ENCODE measurements at regions not wholly inside any gene's neighbourhood (a gene's known extent, or its start where the extent isn't known, plus 50 kb on each side); places are given as distances from the start of the nearest gene placed in this dataset.

DNA sequence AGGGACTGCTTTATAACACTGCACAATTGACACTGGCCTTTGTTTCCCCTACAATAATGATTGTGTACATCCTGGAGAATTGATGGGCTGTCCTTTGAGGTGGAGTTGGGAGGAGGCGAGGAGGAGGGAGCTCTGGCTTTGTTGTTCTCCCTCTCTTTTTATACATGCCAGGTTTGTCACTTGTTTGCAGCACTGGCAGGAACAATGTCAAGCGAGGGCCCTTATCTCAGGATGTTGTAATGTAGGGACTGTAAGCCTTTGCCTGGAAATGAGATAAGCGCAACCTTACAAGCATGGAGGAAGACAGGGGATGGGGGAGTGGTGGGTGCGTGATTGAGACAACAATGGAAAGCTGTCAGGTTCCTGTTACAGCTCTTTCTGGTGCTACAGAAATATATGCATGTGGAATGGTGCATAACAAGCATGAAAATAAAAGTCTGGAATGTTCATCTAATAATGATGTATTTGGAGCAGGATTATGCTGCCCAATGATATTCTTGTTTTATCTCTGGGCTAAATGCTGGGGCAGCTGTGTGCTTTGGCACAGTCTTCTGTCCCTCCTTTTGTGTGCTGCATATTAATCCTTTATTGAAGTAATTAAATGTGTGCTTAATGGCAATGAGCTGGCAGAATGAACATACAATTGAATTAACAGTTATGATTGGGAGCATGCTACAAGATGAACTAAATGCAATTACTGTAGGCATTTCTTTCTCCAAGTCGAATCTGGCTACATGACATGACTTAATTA is 294.4 kb downstream of the GPAT3 start:
- Histone ChIP-seq H3K9me3 (no peaks in the 10 kb centered on the region), H3K36me3 (no peaks in the 10 kb centered on the region), H3K27ac (no peak overlapping the region), H3K27me3 (no peaks in the 10 kb centered on the region), H3K4me3 (no peak overlapping the region), H3K4me1 (no peaks in the 10 kb centered on the region)
- intact Hi-C loops (cut with DNase I) = no loop called here
- TF ChIP-seq, protein P1, sequence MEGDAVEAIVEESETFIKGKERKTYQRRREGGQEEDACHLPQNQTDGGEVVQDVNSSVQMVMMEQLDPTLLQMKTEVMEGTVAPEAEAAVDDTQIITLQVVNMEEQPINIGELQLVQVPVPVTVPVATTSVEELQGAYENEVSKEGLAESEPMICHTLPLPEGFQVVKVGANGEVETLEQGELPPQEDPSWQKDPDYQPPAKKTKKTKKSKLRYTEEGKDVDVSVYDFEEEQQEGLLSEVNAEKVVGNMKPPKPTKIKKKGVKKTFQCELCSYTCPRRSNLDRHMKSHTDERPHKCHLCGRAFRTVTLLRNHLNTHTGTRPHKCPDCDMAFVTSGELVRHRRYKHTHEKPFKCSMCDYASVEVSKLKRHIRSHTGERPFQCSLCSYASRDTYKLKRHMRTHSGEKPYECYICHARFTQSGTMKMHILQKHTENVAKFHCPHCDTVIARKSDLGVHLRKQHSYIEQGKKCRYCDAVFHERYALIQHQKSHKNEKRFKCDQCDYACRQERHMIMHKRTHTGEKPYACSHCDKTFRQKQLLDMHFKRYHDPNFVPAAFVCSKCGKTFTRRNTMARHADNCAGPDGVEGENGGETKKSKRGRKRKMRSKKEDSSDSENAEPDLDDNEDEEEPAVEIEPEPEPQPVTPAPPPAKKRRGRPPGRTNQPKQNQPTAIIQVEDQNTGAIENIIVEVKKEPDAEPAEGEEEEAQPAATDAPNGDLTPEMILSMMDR (IDR thresholded peaks at IDR 0.05) = no peak
- TF ChIP-seq POLR2A (IDR thresholded peaks at IDR 0.05) = no peak
- TF ChIP-seq POLR2AphosphoS5 (IDR thresholded peaks at IDR 0.05; ENCODE audit: insufficient read depth in 1 of 2, low read depth in 1 of 2) = no peak
- no peak for DNase-seq (ENCODE audit: extremely low spot score in 2 of 2)

DNA sequence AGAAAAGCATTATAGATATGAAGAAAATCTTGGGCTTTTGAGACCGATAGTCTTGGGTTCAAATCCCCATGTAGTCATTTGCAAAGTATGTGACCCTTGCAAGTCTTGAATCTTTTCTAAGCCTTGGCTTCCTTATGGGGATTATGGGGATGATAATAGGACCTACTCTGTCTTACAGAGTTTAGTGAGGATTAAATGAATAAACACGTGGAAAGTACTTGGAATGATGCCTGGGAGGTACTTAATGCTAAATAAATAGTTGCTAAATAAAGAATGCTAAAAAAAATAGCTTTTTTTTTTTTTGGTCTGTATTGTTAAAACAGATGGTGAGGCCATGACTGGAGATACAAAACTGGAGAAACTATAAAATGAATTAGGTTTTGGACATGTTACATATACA is 292.7 kb downstream of the GPAT3 start:
- no peak overlapping the region for H3K27ac ChIP-seq
- H3K36me3 ChIP-seq = no peaks in the 10 kb centered on the region
- no peak overlapping the region for H3K4me3 ChIP-seq
- no peaks in the 10 kb centered on the region for H3K27me3 ChIP-seq
- DNase-seq (ENCODE audit: extremely low spot score in 2 of 2) = no peak
- H3K9me3 ChIP-seq = no peaks in the 10 kb centered on the region
- intact Hi-C loops (cut with DNase I) = no loop called here
- TF ChIP-seq POLR2A (IDR thresholded peaks at IDR 0.05) = no peak
- H3K4me1 ChIP-seq = no peaks in the 10 kb centered on the region

DNA sequence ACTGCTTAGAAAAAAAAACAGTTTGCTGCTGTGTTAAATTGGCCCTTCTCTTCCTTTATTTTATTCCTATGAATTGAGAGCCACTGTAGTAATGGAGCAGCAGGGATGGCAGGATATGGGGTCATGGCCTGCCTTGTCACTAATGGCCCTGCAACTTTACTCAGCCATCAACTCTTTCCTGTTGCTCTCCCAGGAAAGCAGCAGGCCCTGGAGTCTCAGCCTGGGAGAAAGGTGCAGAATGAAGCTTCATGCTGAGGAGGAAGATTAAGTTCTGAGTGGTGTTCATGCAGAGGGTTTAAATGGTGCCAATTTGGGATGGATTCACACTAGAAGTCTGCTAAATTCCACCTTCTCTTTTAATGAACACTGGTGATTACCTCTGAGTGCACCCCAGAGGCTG is 285.6 kb downstream of the GPAT3 start:
- intact Hi-C loops (cut with DNase I) = no loop called here
- Histone ChIP-seq H3K27me3 (no peaks in the 10 kb centered on the region), H3K4me3 (no peak overlapping the region), H3K36me3 (no peaks in the 10 kb centered on the region), H3K4me1 (no peaks in the 10 kb centered on the region), H3K9me3 (no peaks in the 10 kb centered on the region), H3K27ac (no peak overlapping the region)
- TF ChIP-seq POLR2A (IDR thresholded peaks at IDR 0.05) (no peak), POLR2AphosphoS5 (IDR thresholded peaks at IDR 0.05; ENCODE audit: insufficient read depth in 1 of 2, low read depth in 1 of 2) (no peak)
- TF ChIP-seq, protein P1 (IDR thresholded peaks at IDR 0.05) = no peak
- no peak for DNase-seq (ENCODE audit: extremely low spot score in 2 of 2)

DNA sequence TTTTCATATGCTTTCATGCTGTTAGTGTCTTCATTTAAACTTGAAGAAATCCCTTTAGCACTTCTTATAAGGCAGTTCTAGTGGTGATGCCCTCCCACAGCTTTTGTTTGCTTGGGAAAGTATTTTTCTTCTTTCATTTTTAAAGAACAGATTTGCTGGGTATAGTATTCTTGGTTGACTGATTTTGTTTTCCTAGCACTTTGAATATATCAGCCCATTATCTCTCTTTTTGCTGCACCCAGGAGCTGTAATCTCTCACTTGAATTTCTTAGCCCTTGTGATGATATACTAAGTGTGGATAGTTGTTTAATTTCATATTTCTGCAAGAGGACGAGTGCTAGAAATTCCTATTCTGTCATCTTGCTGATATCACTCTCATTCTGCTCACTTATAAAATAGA is 283.7 kb downstream of the GPAT3 start:
- Histone ChIP-seq H3K36me3 (no peaks in the 10 kb centered on the region), H3K4me3 (no peak overlapping the region), H3K4me1 (no peaks in the 10 kb centered on the region), H3K9me3 (no peaks in the 10 kb centered on the region), H3K27ac (no peak overlapping the region), H3K27me3 (no peaks in the 10 kb centered on the region)
- TF ChIP-seq POLR2AphosphoS5 (IDR thresholded peaks at IDR 0.05; ENCODE audit: insufficient read depth in 1 of 2, low read depth in 1 of 2) = no peak
- TF ChIP-seq, protein P1 (IDR thresholded peaks at IDR 0.05) = no peak
- TF ChIP-seq POLR2A (IDR thresholded peaks at IDR 0.05) = no peak
- DNase-seq (ENCODE audit: extremely low spot score in 2 of 2) = no peak
- intact Hi-C loops (cut with DNase I) = no loop called here

DNA sequence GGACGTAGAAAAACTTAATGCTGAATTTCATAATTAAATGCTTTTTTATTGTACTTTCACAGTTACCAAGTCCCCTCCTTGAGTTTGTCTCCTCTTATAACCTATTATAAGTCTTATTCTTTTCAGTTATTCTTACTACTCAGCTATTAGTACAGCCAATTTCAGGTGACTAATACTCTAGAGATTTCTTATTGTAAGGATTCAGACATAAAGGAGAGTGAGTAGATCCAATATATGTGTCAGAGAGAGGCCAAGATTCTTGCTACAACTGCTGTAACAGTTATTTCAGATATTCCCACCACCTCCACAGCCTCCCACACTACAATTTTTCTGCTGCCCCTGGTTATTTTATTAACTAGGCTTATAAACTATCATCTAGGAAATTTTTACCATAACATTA is 274.5 kb downstream of the GPAT3 start:
- no peaks in the 10 kb centered on the region for H3K27me3 ChIP-seq
- no peak overlapping the region for H3K4me3 ChIP-seq
- intact Hi-C loops (cut with DNase I) = no loop called here
- no peak overlapping the region for H3K27ac ChIP-seq
- H3K4me1 ChIP-seq = no peaks in the 10 kb centered on the region
- TF ChIP-seq POLR2A (IDR thresholded peaks at IDR 0.05) (no peak), POLR2AphosphoS5 (IDR thresholded peaks at IDR 0.05; ENCODE audit: insufficient read depth in 1 of 2, low read depth in 1 of 2) (no peak)
- TF ChIP-seq, protein P1 (IDR thresholded peaks at IDR 0.05) = no peak
- H3K9me3 ChIP-seq = no peaks in the 10 kb centered on the region
- no peak for DNase-seq (ENCODE audit: extremely low spot score in 2 of 2)
- no peaks in the 10 kb centered on the region for H3K36me3 ChIP-seq

Data from vagina (tissue), 2 donors.